Skeletal muscle cell (primary cell): ENCODE measurements at regions not wholly inside any gene's neighbourhood (a gene's known extent, or its start where the extent isn't known, plus 50 kb on each side); places are given as distances from the start of the nearest gene placed in this dataset.
"Not testable (repeated sequence)": the region's sequence is repeated elsewhere in the genome, so short reads cannot be mapped to it uniquely, and the experiment has no call there.

ENCODE experiments used
- DNase-seq: peaks from one replicate; pipeline ENCODE4 v3.0.0-alpha.2; 2010; ENCODE audit warnings: low read depth
- H3K4me3 ChIP-seq: 2 replicates; pipeline ENCODE4 v1.5.1; 2011; ENCODE audit warnings: low read depth, mild to moderate bottlenecking, control low read depth, low read length, moderate library complexity

GRCh38 chr4:20196476-20196875, 55.2 kb upstream of the SLIT2 start:
- no peak for DNase-seq
- no peak overlapping the region for H3K4me3 ChIP-seq

- no peak overlapping the region for H3K4me3 ChIP-seq
- DNase-seq, result no peak
Observed at GRCh38 chr4:20195071-20195885, 56.4 kb upstream of the SLIT2 start.

GRCh38 chr4:20194123-20195013, 57.3 kb upstream of the SLIT2 start:
- peak; percentile 54 for DNase-seq
- H3K4me3 ChIP-seq, result no peak overlapping the region

- no peak overlapping the region for H3K4me3 ChIP-seq
- no peak for DNase-seq
Observed at GRCh38 chr4:20193141-20193936, 58.4 kb upstream of the SLIT2 start.

GRCh38 chr4:20192736-20193135, 59.0 kb upstream of the SLIT2 start:
- H3K4me3 ChIP-seq, result no peak overlapping the region
- DNase-seq, result no peak

GRCh38 chr4:20185103-20185502, 66.6 kb upstream of the SLIT2 start:
- DNase-seq, result no peak
- H3K4me3 ChIP-seq, result no peak overlapping the region

GRCh38 chr4:20183131-20183530, 68.6 kb upstream of the SLIT2 start:
- not testable (repeated sequence) for DNase-seq, H3K4me3 ChIP-seq

- DNase-seq, result no peak
- H3K4me3 ChIP-seq, result no peak overlapping the region
Observed at GRCh38 chr4:20181926-20182325, 69.8 kb upstream of the SLIT2 start.

GRCh38 chr4:20180509-20180908, 71.2 kb upstream of the SLIT2 start:
- no peak for DNase-seq
- H3K4me3 ChIP-seq, result no peak overlapping the region

GRCh38 chr4:20178902-20179576, 72.7 kb upstream of the SLIT2 start:
- no peak overlapping the region for H3K4me3 ChIP-seq
- DNase-seq, result no peak

GRCh38 chr4:20176881-20177280, 74.8 kb upstream of the SLIT2 start:
- no peak overlapping the region for H3K4me3 ChIP-seq
- no peak for DNase-seq

GRCh38 chr4:20172070-20172760, 79.5 kb upstream of the SLIT2 start:
- no peak for DNase-seq
- no peak overlapping the region for H3K4me3 ChIP-seq

- no peak for DNase-seq
- no peak overlapping the region for H3K4me3 ChIP-seq
Observed at GRCh38 chr4:20166544-20166943, 85.2 kb upstream of the SLIT2 start.

- no peak for DNase-seq
Observed at GRCh38 chr4:20159516-20159915, 92.2 kb upstream of the SLIT2 start.

GRCh38 chr4:20158195-20158594, 93.5 kb upstream of the SLIT2 start:
- H3K4me3 ChIP-seq, result no peak overlapping the region
- DNase-seq, result no peak

More at GRCh38 chr4:20159516-20159915, 92.2 kb upstream of the SLIT2 start:
- no peak overlapping the region for H3K4me3 ChIP-seq

GRCh38 chr4:20151436-20151835, 100.3 kb upstream of the SLIT2 start:
- DNase-seq, result no peak
- H3K4me3 ChIP-seq, result no peak overlapping the region

- not testable (repeated sequence) for DNase-seq
Observed at GRCh38 chr4:20149143-20149542, 102.6 kb upstream of the SLIT2 start.

GRCh38 chr4:20137176-20137575, 114.5 kb upstream of the SLIT2 start:
- no peak for DNase-seq
- H3K4me3 ChIP-seq, result no peak overlapping the region

More at GRCh38 chr4:20149143-20149542, 102.6 kb upstream of the SLIT2 start:
- H3K4me3 ChIP-seq, result not testable (repeated sequence)

GRCh38 chr4:20127626-20128025, 124.1 kb upstream of the SLIT2 start:
- no peak for DNase-seq
- H3K4me3 ChIP-seq, result no peak overlapping the region
